ENCODE measurements at regions not wholly inside any gene's neighbourhood (a gene's known extent, or its start where the extent isn't known, plus 50 kb on each side); places are given as distances from the start of the nearest gene placed in this dataset.
"Not testable (repeated sequence)": the region's sequence is repeated elsewhere in the genome, so short reads cannot be mapped to it uniquely, and the experiment has no call there.

- Histone ChIP-seq H3K4me2 (ENCODE audit: insufficient read depth, low read length) (no peak overlapping the region), H3K79me2 (ENCODE audit: control insufficient read depth, insufficient read depth, low read length) (no peaks in the 10 kb centered on the region), H3K4me3 (replicated peaks in 1 of 3; ENCODE audit: insufficient read depth in 1 of 3, low read depth in 1 of 3, low read length in 3 of 3) (no peak overlapping the region), H2AFZ (ENCODE audit: low read depth, low read length) (no peak overlapping the region), H3K9me1 (replicated peaks; ENCODE audit: control insufficient read depth, extremely low read depth, insufficient read depth, low read length) (no peaks in the 10 kb centered on the region), H3K9me3 (replicated peaks; ENCODE audit: control insufficient read depth, insufficient read depth, low read length) (peaks cover 4% of the 10 kb centered on the region), H3K9ac (replicated peaks; ENCODE audit: extremely low read depth, insufficient read depth, low read length) (no peak overlapping the region), H3K4me1 (ENCODE audit: control insufficient read depth, extremely low read depth, insufficient read depth, low read length) (no peaks in the 10 kb centered on the region), H4K20me1 (replicated peaks; ENCODE audit: control insufficient read depth, extremely low read depth, insufficient read depth, low read length) (no peaks in the 10 kb centered on the region), H3K27me3 (ENCODE audit: control insufficient read depth in 2 of 2, insufficient read depth in 2 of 2, low read length in 2 of 2) (no peaks in the 10 kb centered on the region), H3K27ac (ENCODE audit: insufficient read depth, low read depth, low read length) (no peak overlapping the region), H3K36me3 (ENCODE audit: control insufficient read depth in 2 of 2, extremely low read depth in 1 of 2, insufficient read depth in 2 of 2, low read length in 2 of 2) (no peaks in the 10 kb centered on the region)
- dilution Hi-C loops (cut with MboI; ENCODE audit: extremely low pct_ligation_motif_present, low sequenced_read_pairs) (no loop called here), intact Hi-C loops (cut with micrococcal nuclease) (no loop called here)
- POLR2A ChIA-PET: no interaction called here
- no peak for TF ChIP-seq CTCF (IDR thresholded peaks at IDR 0.05; ENCODE audit: extremely low read depth in 1 of 2, insufficient read depth in 1 of 2, low read depth in 1 of 2, low read length in 2 of 2)
- no peak for TF ChIP-seq EZH2 (IDR thresholded peaks at IDR 0.05; ENCODE audit: borderline replicate concordance, low read depth, low read length, severe bottlenecking)
- no peak for TF ChIP-seq MYC (IDR thresholded peaks at IDR 0.05; ENCODE audit: low read depth, low read length)
- no peak for TF ChIP-seq MAX (IDR thresholded peaks at IDR 0.05; ENCODE audit: insufficient read depth, insufficient read length)
- TF ChIP-seq POLR2A (IDR thresholded peaks at IDR 0.05; ENCODE audit: low read depth, low read length): no peak
- no peak for FAIRE-seq
- CTCF ChIA-PET: no interaction called here
- DNase-seq (ENCODE audit: low read depth, low spot score): no peak
- no TSS peak for BruUV-seq (replicated peaks)
These were observed 1095.8 kb downstream of the UQCRFS1 start for GRCh38 chr19:28117143-28117542.

GRCh38 chr19:28116379-28116778 is 1096.6 kb downstream of the UQCRFS1 start:
- H3K27ac ChIP-seq (ENCODE audit: insufficient read depth, low read depth, low read length); POLR2A ChIA-PET; H3K4me3 ChIP-seq (replicated peaks in 1 of 3; ENCODE audit: insufficient read depth in 1 of 3, low read depth in 1 of 3, low read length in 3 of 3); H3K4me1 ChIP-seq (ENCODE audit: control insufficient read depth, extremely low read depth, insufficient read depth, low read length); dilution Hi-C loops (cut with MboI; ENCODE audit: extremely low pct_ligation_motif_present, low sequenced_read_pairs); DNase-seq (ENCODE audit: low read depth, low spot score); H2AFZ ChIP-seq (ENCODE audit: low read depth, low read length); FAIRE-seq; H3K4me2 ChIP-seq (ENCODE audit: insufficient read depth, low read length); H4K20me1 ChIP-seq (replicated peaks; ENCODE audit: control insufficient read depth, extremely low read depth, insufficient read depth, low read length); H3K9me3 ChIP-seq (replicated peaks; ENCODE audit: control insufficient read depth, insufficient read depth, low read length); H3K79me2 ChIP-seq (ENCODE audit: control insufficient read depth, insufficient read depth, low read length); H3K9me1 ChIP-seq (replicated peaks; ENCODE audit: control insufficient read depth, extremely low read depth, insufficient read depth, low read length); H3K36me3 ChIP-seq (ENCODE audit: control insufficient read depth in 2 of 2, extremely low read depth in 1 of 2, insufficient read depth in 2 of 2, low read length in 2 of 2); H3K27me3 ChIP-seq (ENCODE audit: control insufficient read depth in 2 of 2, insufficient read depth in 2 of 2, low read length in 2 of 2); intact Hi-C loops (cut with micrococcal nuclease); H3K9ac ChIP-seq (replicated peaks; ENCODE audit: extremely low read depth, insufficient read depth, low read length); CTCF ChIA-PET; BruUV-seq (replicated peaks): not testable (repeated sequence)

Measured in endothelial cell of umbilical vein (primary cell).